GM19395 (cell line): ENCODE measurements at regions not wholly inside any gene's neighbourhood (a gene's known extent, or its start where the extent isn't known, plus 50 kb on each side); places are given as distances from the start of the nearest gene placed in this dataset.
"Not testable (repeated sequence)": the region's sequence is repeated elsewhere in the genome, so short reads cannot be mapped to it uniquely, and the experiment has no call there.

ENCODE experiments used
- ATAC-seq: cut with Tn5 transposase; IDR thresholded peaks from one replicate; pipeline ENCODE4 v1.9.1; 2021; ENCODE audit warnings: mild to moderate bottlenecking, moderate library complexity; ENCODE audit not compliant: unreplicated experiment

GRCh38 chr18:34521040-34521439 is 189.1 kb upstream of the DTNA start:
- no peak for ATAC-seq

GRCh38 chr18:34522603-34523002 is 187.5 kb upstream of the DTNA start:
- no peak for ATAC-seq

GRCh38 chr18:34525244-34525643 is 184.9 kb upstream of the DTNA start:
- no peak for ATAC-seq

- ATAC-seq = no peak
These were observed 181.9 kb upstream of the DTNA start for GRCh38 chr18:34528177-34528576.

GRCh38 chr18:34529358-34530335 is 180.5 kb upstream of the DTNA start:
- no peak for ATAC-seq

- no peak for ATAC-seq
These were observed 179.0 kb upstream of the DTNA start for GRCh38 chr18:34531110-34531509.

GRCh38 chr18:34534642-34535041 is 175.5 kb upstream of the DTNA start:
- ATAC-seq = not testable (repeated sequence)

- ATAC-seq = no peak
These were observed 169.2 kb upstream of the DTNA start for GRCh38 chr18:34540897-34541296.

- ATAC-seq = no peak
These were observed 167.5 kb upstream of the DTNA start for GRCh38 chr18:34542625-34543024.

GRCh38 chr18:34543356-34543755 is 166.7 kb upstream of the DTNA start:
- no peak for ATAC-seq

GRCh38 chr18:34543945-34544344 is 166.2 kb upstream of the DTNA start:
- no peak for ATAC-seq

- no peak for ATAC-seq
These were observed 165.2 kb upstream of the DTNA start for GRCh38 chr18:34544930-34545329.

GRCh38 chr18:34548120-34548972 is 161.8 kb upstream of the DTNA start:
- ATAC-seq = no peak

GRCh38 chr18:34548973-34549294 is 161.2 kb upstream of the DTNA start:
- ATAC-seq = no peak

- ATAC-seq = no peak
These were observed 160.7 kb upstream of the DTNA start for GRCh38 chr18:34549367-34549766.

- no peak for ATAC-seq
These were observed 159.9 kb upstream of the DTNA start for GRCh38 chr18:34550156-34550555.

- no peak for ATAC-seq
These were observed 159.2 kb upstream of the DTNA start for GRCh38 chr18:34550902-34551301.

GRCh38 chr18:34551824-34552223 is 158.3 kb upstream of the DTNA start:
- ATAC-seq = no peak

GRCh38 chr18:34562252-34562870 is 147.7 kb upstream of the DTNA start:
- ATAC-seq = no peak

GRCh38 chr18:34567857-34568256 is 142.2 kb upstream of the DTNA start:
- ATAC-seq = no peak

GRCh38 chr18:34576622-34577021 is 133.5 kb upstream of the DTNA start:
- no peak for ATAC-seq
